Spleen (tissue), 7 donors: ENCODE measurements at regions not wholly inside any gene's neighbourhood (a gene's known extent, or its start where the extent isn't known, plus 50 kb on each side); places are given as distances from the start of the nearest gene placed in this dataset.

Experiments used
- CTCF ChIP-seq, 11 experiments: fragments of 200-600 bp in 7 of 11; fragments of 450-650 bp in 4 of 11; sonication (generic) in 4 of 11; IDR thresholded peaks in 8 of 11; conservative IDR thresholded peaks in 3 of 11; 1 replicate in 7 of 11; 2 replicates in 4 of 11; pipeline versions ENCODE4 v1.4.0 to v1.8.0; 2016 to 2021; ENCODE audit warnings: antibody characterized with exemption in 11 of 11, inconsistent platforms in 4 of 11, mild to moderate bottlenecking in 1 of 11
- POLR2A ChIP-seq, 3 donors: fragments of 450-650 bp; IDR thresholded peaks; one replicate each; pipeline ENCODE4 v1.5.1; 2017; ENCODE audit warnings: antibody characterized with exemption in 3 of 3, mild to moderate bottlenecking in 1 of 3
- POLR2AphosphoS5 ChIP-seq, 3 donors: sonication (generic); formaldehyde crosslinking; IDR thresholded peaks; one replicate each; pipeline ENCODE4 v1.5.1; 2017; ENCODE audit warnings: antibody characterized with exemption in 3 of 3
- donor health status: DM: no; HTN: no; CAD: no; lungs with moderate emphysema.
- donor health status: DM: no; HTN: no; CAD: no.
- donor health status: DM: no; HTN: no; CAD: no.

- no peak for TF ChIP-seq CTCF (IDR thresholded peaks at IDR 0.05 in 8 of 11, conservative IDR thresholded peaks at IDR 0.05 in 3 of 11)
- no peak for TF ChIP-seq POLR2A (IDR thresholded peaks at IDR 0.05)
- no peak for TF ChIP-seq POLR2AphosphoS5 (IDR thresholded peaks at IDR 0.05)
Measured at GRCh38 chr7:21304808-21305375, 123.0 kb upstream of the SP4 start.
